ENCODE measurements at regions not wholly inside any gene's neighbourhood (a gene's known extent, or its start where the extent isn't known, plus 50 kb on each side); places are given as distances from the start of the nearest gene placed in this dataset.

DNA sequence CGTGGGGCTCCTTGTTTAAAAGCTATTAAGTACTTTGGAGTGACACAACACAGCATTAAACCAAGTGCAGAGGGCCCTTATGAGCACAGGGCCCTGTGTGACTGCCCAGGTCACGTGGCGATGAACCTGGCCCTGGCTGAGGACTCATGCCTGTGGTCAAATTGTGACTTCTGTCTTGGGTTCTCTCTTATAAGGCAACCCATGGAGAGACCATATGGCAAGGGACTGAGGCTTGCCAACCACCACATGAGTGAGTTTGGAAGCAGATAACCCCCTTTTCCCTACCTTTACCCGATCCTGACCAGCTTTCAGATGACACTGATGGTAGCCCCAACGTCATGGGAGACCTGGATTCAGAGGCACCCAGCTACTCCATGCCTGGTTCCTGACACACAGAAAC lies 140.5 kb downstream of the ZBTB18 start:
- in situ Hi-C loops (cut with MboI): no loop called here
- FAIRE-seq (no peak), ATAC-seq (no peak), DNase-seq (ENCODE audit: low read depth, low spot score) (no peak)
- H3K27ac ChIP-seq (ENCODE audit: control insufficient read depth, insufficient read depth): no peak overlapping the region
- no peak overlapping the region for H2AFZ ChIP-seq (ENCODE audit: control insufficient read depth, low read depth, low read length)
- no peaks in the 10 kb centered on the region for H3K9me3 ChIP-seq (replicated peaks; ENCODE audit: control insufficient read depth, insufficient read depth, low read length)
- no peak overlapping the region for H3K4me2 ChIP-seq (ENCODE audit: control insufficient read depth, insufficient read depth)
- RAD21 ChIA-PET (ENCODE audit: unreplicated experiment): no interaction called here
- no peaks in the 10 kb centered on the region for H3K79me2 ChIP-seq (ENCODE audit: control insufficient read depth, insufficient read depth, low read length)
- H3K4me3 ChIP-seq: no peak overlapping the region
- no TSS peak for BruUV-seq (replicated peaks)
- no peaks in the 10 kb centered on the region for H4K20me1 ChIP-seq (ENCODE audit: control insufficient read depth, insufficient read depth)
- H3K9ac ChIP-seq (ENCODE audit: control insufficient read depth, insufficient read depth, low read length): no peak overlapping the region
- H3K36me3 ChIP-seq (ENCODE audit: control insufficient read depth in 2 of 2, insufficient read depth in 2 of 2, low read length in 1 of 2): no peaks in the 10 kb centered on the region
- POLR2A ChIA-PET: no interaction called here
- SMC1A ChIA-PET (ENCODE audit: uncharacterized antibody, unreplicated experiment): interaction anchor here (0.6 kb wide), 1 partner anchor 626 kb away, joined by 3 read pairs; no protein-coding TSS in a partner anchor
- intact Hi-C loops (cut with micrococcal nuclease; ENCODE audit: unreplicated experiment): no loop called here
- peaks cover 0 to 2% of the 10 kb centered on the region in 2 experiments; a peak in 2 of 4 replicates for H3K27me3 ChIP-seq (replicated peaks in 1 of 2; ENCODE audit: control insufficient read depth in 2 of 2, insufficient read depth in 2 of 2, low read length in 1 of 2)
- WGBS (ENCODE audit: insufficient coverage, insufficient replicate concordance, low lambda C conversion rate, missing lambda C conversion rate): 47% methylated on average over 5 of the region's 5 CpGs
- CTCF ChIA-PET: no interaction called here
- no peaks in the 10 kb centered on the region for H3K4me1 ChIP-seq (ENCODE audit: control insufficient read depth, insufficient read depth, low read length)
- TF ChIP-seq STAT1 (conservative IDR thresholded peaks at IDR 0.05) (no peak), IKZF2 (IDR thresholded peaks at IDR 0.05) (no peak), RB1 (IDR thresholded peaks at IDR 0.05; ENCODE audit: borderline replicate concordance) (no peak), POLR2AphosphoS5 (IDR thresholded peaks at IDR 0.05; ENCODE audit: low read length) (no peak), SRF (IDR thresholded peaks at IDR 0.05; ENCODE audit: low read depth in 2 of 2, low read length in 2 of 2) (no peak), BRCA1 (IDR thresholded peaks at IDR 0.05; ENCODE audit: low read depth, low read length) (no peak), BCL11A (IDR thresholded peaks at IDR 0.05; ENCODE audit: low read depth, low read length) (no peak), TBL1XR1 (IDR thresholded peaks at IDR 0.05; ENCODE audit: low read depth, low read length) (no peak), CREB1 (IDR thresholded peaks at IDR 0.05; ENCODE audit: low read depth) (no peak)
- TF ChIP-seq, protein P1, sequence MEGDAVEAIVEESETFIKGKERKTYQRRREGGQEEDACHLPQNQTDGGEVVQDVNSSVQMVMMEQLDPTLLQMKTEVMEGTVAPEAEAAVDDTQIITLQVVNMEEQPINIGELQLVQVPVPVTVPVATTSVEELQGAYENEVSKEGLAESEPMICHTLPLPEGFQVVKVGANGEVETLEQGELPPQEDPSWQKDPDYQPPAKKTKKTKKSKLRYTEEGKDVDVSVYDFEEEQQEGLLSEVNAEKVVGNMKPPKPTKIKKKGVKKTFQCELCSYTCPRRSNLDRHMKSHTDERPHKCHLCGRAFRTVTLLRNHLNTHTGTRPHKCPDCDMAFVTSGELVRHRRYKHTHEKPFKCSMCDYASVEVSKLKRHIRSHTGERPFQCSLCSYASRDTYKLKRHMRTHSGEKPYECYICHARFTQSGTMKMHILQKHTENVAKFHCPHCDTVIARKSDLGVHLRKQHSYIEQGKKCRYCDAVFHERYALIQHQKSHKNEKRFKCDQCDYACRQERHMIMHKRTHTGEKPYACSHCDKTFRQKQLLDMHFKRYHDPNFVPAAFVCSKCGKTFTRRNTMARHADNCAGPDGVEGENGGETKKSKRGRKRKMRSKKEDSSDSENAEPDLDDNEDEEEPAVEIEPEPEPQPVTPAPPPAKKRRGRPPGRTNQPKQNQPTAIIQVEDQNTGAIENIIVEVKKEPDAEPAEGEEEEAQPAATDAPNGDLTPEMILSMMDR (IDR thresholded peaks at IDR 0.05 in 2 of 3, conservative IDR thresholded peaks at IDR 0.05 in 1 of 3; ENCODE audit: control insufficient read depth in 2 of 3, extremely low read depth in 1 of 3, insufficient read depth in 1 of 3, low read depth in 3 of 3, low read length in 3 of 3): no peak
- TF ChIP-seq, protein P2, sequence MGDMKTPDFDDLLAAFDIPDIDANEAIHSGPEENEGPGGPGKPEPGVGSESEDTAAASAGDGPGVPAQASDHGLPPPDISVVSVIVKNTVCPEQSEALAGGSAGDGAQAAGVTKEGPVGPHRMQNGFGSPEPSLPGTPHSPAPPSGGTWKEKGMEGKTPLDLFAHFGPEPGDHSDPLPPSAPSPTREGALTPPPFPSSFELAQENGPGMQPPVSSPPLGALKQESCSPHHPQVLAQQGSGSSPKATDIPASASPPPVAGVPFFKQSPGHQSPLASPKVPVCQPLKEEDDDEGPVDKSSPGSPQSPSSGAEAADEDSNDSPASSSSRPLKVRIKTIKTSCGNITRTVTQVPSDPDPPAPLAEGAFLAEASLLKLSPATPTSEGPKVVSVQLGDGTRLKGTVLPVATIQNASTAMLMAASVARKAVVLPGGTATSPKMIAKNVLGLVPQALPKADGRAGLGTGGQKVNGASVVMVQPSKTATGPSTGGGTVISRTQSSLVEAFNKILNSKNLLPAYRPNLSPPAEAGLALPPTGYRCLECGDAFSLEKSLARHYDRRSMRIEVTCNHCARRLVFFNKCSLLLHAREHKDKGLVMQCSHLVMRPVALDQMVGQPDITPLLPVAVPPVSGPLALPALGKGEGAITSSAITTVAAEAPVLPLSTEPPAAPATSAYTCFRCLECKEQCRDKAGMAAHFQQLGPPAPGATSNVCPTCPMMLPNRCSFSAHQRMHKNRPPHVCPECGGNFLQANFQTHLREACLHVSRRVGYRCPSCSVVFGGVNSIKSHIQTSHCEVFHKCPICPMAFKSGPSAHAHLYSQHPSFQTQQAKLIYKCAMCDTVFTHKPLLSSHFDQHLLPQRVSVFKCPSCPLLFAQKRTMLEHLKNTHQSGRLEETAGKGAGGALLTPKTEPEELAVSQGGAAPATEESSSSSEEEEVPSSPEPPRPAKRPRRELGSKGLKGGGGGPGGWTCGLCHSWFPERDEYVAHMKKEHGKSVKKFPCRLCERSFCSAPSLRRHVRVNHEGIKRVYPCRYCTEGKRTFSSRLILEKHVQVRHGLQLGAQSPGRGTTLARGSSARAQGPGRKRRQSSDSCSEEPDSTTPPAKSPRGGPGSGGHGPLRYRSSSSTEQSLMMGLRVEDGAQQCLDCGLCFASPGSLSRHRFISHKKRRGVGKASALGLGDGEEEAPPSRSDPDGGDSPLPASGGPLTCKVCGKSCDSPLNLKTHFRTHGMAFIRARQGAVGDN (IDR thresholded peaks at IDR 0.05): no peak
- TF ChIP-seq, protein P3, sequence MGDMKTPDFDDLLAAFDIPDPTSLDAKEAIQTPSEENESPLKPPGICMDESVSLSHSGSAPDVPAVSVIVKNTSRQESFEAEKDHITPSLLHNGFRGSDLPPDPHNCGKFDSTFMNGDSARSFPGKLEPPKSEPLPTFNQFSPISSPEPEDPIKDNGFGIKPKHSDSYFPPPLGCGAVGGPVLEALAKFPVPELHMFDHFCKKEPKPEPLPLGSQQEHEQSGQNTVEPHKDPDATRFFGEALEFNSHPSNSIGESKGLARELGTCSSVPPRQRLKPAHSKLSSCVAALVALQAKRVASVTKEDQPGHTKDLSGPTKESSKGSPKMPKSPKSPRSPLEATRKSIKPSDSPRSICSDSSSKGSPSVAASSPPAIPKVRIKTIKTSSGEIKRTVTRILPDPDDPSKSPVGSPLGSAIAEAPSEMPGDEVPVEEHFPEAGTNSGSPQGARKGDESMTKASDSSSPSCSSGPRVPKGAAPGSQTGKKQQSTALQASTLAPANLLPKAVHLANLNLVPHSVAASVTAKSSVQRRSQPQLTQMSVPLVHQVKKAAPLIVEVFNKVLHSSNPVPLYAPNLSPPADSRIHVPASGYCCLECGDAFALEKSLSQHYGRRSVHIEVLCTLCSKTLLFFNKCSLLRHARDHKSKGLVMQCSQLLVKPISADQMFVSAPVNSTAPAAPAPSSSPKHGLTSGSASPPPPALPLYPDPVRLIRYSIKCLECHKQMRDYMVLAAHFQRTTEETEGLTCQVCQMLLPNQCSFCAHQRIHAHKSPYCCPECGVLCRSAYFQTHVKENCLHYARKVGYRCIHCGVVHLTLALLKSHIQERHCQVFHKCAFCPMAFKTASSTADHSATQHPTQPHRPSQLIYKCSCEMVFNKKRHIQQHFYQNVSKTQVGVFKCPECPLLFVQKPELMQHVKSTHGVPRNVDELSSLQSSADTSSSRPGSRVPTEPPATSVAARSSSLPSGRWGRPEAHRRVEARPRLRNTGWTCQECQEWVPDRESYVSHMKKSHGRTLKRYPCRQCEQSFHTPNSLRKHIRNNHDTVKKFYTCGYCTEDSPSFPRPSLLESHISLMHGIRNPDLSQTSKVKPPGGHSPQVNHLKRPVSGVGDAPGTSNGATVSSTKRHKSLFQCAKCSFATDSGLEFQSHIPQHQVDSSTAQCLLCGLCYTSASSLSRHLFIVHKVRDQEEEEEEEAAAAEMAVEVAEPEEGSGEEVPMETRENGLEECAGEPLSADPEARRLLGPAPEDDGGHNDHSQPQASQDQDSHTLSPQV (IDR thresholded peaks at IDR 0.05): no peak
